Lung (tissue), 11 donors: ENCODE measurements at regions not wholly inside any gene's neighbourhood (a gene's known extent, or its start where the extent isn't known, plus 50 kb on each side); places are given as distances from the start of the nearest gene placed in this dataset.
A peak's percentile ranks its signal among the peaks of the same experiment; 100 is the strongest.

Experiments
- ATAC-seq: fragments of 200-7000 bp; cut with Tn5 transposase; one replicate; pipeline ENCODE4 v1.9.1; 2020; ENCODE audit warnings: moderate number of reproducible peaks; ENCODE audit not compliant: insufficient read depth, low FRiP score
- DNase-seq, 3 donors: peaks; one replicate each; pipeline ENCODE4 v3.0.0-alpha.2; 2013 to 2017
- H3K27ac ChIP-seq, 2 donors: one replicate each; pipeline ENCODE4 v1.5.1; 2013; ENCODE audit warnings: mild to moderate bottlenecking in 2 of 2, moderate library complexity in 2 of 2, control low read depth in 1 of 2, inconsistent platforms in 1 of 2, low read depth in 1 of 2, low read length in 1 of 2
- H3K27me3 ChIP-seq, 3 donors: one replicate each; pipeline ENCODE4 v1.5.1; 2013; ENCODE audit warnings: low read length in 2 of 3; ENCODE audit not compliant: control insufficient read depth in 3 of 3, insufficient read depth in 3 of 3
- H3K36me3 ChIP-seq, 4 donors: one replicate each; pipeline ENCODE4 v1.5.1; 2013; ENCODE audit warnings: low read length in 4 of 4, mild to moderate bottlenecking in 1 of 4, moderate library complexity in 1 of 4; ENCODE audit not compliant: control insufficient read depth in 4 of 4, insufficient read depth in 4 of 4
- H3K4me1 ChIP-seq, 5 donors: one replicate each; pipeline ENCODE4 v1.5.1; 2013; ENCODE audit warnings: low read length in 5 of 5, mild to moderate bottlenecking in 2 of 5, moderate library complexity in 1 of 5; ENCODE audit not compliant: control insufficient read depth in 5 of 5, insufficient read depth in 5 of 5
- H3K4me3 ChIP-seq: one replicate; pipeline ENCODE4 v1.5.1; 2013; ENCODE audit warnings: mild to moderate bottlenecking, control low read depth, moderate library complexity
- H3K9ac ChIP-seq, 2 donors: one replicate each; pipeline ENCODE4 v1.5.1; 2013; ENCODE audit warnings: low read length in 2 of 2, control low read depth in 1 of 2; ENCODE audit not compliant: insufficient read depth in 1 of 2
- H3K9me3 ChIP-seq, 4 donors: one replicate each; pipeline ENCODE4 v1.5.1; 2013; ENCODE audit warnings: low read length in 3 of 4, mild to moderate bottlenecking in 1 of 4, moderate library complexity in 1 of 4; ENCODE audit not compliant: control insufficient read depth in 4 of 4, insufficient read depth in 3 of 4
- CTCF ChIP-seq: IDR thresholded peaks from 2 replicates; pipeline ENCODE4 v1.5.1; 2012; ENCODE audit warnings: mild to moderate bottlenecking; ENCODE audit errors: control extremely low read depth, extremely low read depth
- WGBS, 2 donors: extraction: QIAGEN DNeasy Blood & Tissue Kit; methylation state at CpG; one replicate each; pipeline ENCODE4 v1.1.7; 2013; 5-methylcytosine and 5-hydroxymethylcytosine counted together
- donor health status: control.
- donor health status: control.
- donor health status: Bipolar disorder and iron deficiency.
- donor health status: healthy.
- donor health status: DM: yes; HTN: yes; CAD: no.

GRCh38 chr9:135239100-135239768 is 151.8 kb downstream of the OLFM1 start:
- WGBS, 2 donors = 92% methylated on average over 20 of the region's 20 CpGs
- no peak for TF ChIP-seq CTCF

GRCh38 chr9:135239769-135240141 is 152.3 kb downstream of the OLFM1 start:
- no peak overlapping the region for H3K9ac ChIP-seq
- peaks cover 0 to 1% (median 0%) of the 10 kb centered on the region in 5 donors for H3K4me1 ChIP-seq
- no peak for ATAC-seq
- no peaks in the 10 kb centered on the region for H3K36me3 ChIP-seq
- no peaks in the 10 kb centered on the region for H3K9me3 ChIP-seq
- no peak for DNase-seq
- TF ChIP-seq CTCF = no peak
- H3K27ac ChIP-seq = no peak overlapping the region
- H3K27me3 ChIP-seq = no peaks in the 10 kb centered on the region
- 86 to 87% methylated on average over 6 of the region's 6 CpGs for WGBS, 2 donors
- H3K4me3 ChIP-seq = no peak overlapping the region

More at GRCh38 chr9:135239100-135239768, 151.8 kb downstream of the OLFM1 start:
- Histone ChIP-seq H3K36me3 (no peaks in the 10 kb centered on the region), H3K9ac (no peak overlapping the region), H3K4me1 (peaks cover 0 to 1% (median 0%) of the 10 kb centered on the region in 5 donors), H3K4me3 (no peak overlapping the region), H3K27ac (no peak overlapping the region), H3K27me3 (peaks cover 0 to 4% (median 2%) of the 10 kb centered on the region in 3 donors), H3K9me3 (peaks cover 0 to under 1% (median under 1%) of the 10 kb centered on the region in 4 donors)
- no peak for DNase-seq
- ATAC-seq = no peak

GRCh38 chr9:135240222-135240621 is 152.8 kb downstream of the OLFM1 start:
- H3K36me3 ChIP-seq = no peaks in the 10 kb centered on the region
- no peak overlapping the region for H3K27ac ChIP-seq
- H3K4me3 ChIP-seq = no peak overlapping the region
- TF ChIP-seq CTCF = no peak
- ATAC-seq = peak; percentile 33
- peaks cover 0 to 1% (median 0%) of the 10 kb centered on the region in 5 donors for H3K4me1 ChIP-seq
- DNase-seq = no peak
- no peaks in the 10 kb centered on the region for H3K27me3 ChIP-seq
- H3K9me3 ChIP-seq = no peaks in the 10 kb centered on the region
- no peak overlapping the region for H3K9ac ChIP-seq
- WGBS, 2 donors = 31 to 37% methylated on average over 6 of the region's 6 CpGs
